GM21360 (cell line): ENCODE measurements at regions not wholly inside any gene's neighbourhood (a gene's known extent, or its start where the extent isn't known, plus 50 kb on each side); places are given as distances from the start of the nearest gene placed in this dataset.
A peak's percentile ranks its signal among the peaks of the same experiment; 100 is the strongest.

Experiments
- ATAC-seq: cut with Tn5 transposase; IDR thresholded peaks from one replicate; pipeline ENCODE4 v1.9.1; 2021; ENCODE audit warnings: mild to moderate bottlenecking, moderate library complexity; ENCODE audit not compliant: unreplicated experiment

GRCh38 chr5:42898760-42899159 is 87.1 kb upstream of the SELENOP start:
- ATAC-seq: no peak

GRCh38 chr5:42896523-42896922 is 84.8 kb upstream of the SELENOP start:
- ATAC-seq: no peak

GRCh38 chr5:42894057-42894456 is 82.4 kb upstream of the SELENOP start:
- ATAC-seq: no peak

- ATAC-seq: peak; percentile 91
Observed at GRCh38 chr5:42889311-42889933, 77.7 kb upstream of the SELENOP start.

GRCh38 chr5:42888771-42889170 is 77.1 kb upstream of the SELENOP start:
- no peak for ATAC-seq

- ATAC-seq: no peak
Observed at GRCh38 chr5:42887575-42887974, 75.9 kb upstream of the SELENOP start.

- ATAC-seq: no peak
Observed at GRCh38 chr5:42887097-42887496, 75.4 kb upstream of the SELENOP start.

- no peak for ATAC-seq
Observed at GRCh38 chr5:42886635-42887034, 74.9 kb upstream of the SELENOP start.

- no peak for ATAC-seq
Observed at GRCh38 chr5:42884326-42884725, 72.6 kb upstream of the SELENOP start.

GRCh38 chr5:42881416-42882117 is 69.9 kb upstream of the SELENOP start:
- ATAC-seq: no peak

- no peak for ATAC-seq
Observed at GRCh38 chr5:42880496-42881150, 68.9 kb upstream of the SELENOP start.

- ATAC-seq: no peak
Observed at GRCh38 chr5:42879291-42879690, 67.6 kb upstream of the SELENOP start.

GRCh38 chr5:42878550-42878949 is 66.9 kb upstream of the SELENOP start:
- ATAC-seq: no peak

- no peak for ATAC-seq
Observed at GRCh38 chr5:42878041-42878440, 66.3 kb upstream of the SELENOP start.

- no peak for ATAC-seq
Observed at GRCh38 chr5:42877431-42877830, 65.7 kb upstream of the SELENOP start.

- no peak for ATAC-seq
Observed at GRCh38 chr5:42876375-42876844, 64.7 kb upstream of the SELENOP start.

- no peak for ATAC-seq
Observed at GRCh38 chr5:42875785-42876374, 64.2 kb upstream of the SELENOP start.

- ATAC-seq: no peak
Observed at GRCh38 chr5:42875211-42875610, 63.5 kb upstream of the SELENOP start.

- no peak for ATAC-seq
Observed at GRCh38 chr5:42874621-42875198, 63.0 kb upstream of the SELENOP start.

GRCh38 chr5:42872865-42873264 is 61.2 kb upstream of the SELENOP start:
- ATAC-seq: no peak

- no peak for ATAC-seq
Observed at GRCh38 chr5:42870882-42871418, 59.3 kb upstream of the SELENOP start.
